HFFc6 (cell line): ENCODE measurements at regions not wholly inside any gene's neighbourhood (a gene's known extent, or its start where the extent isn't known, plus 50 kb on each side); places are given as distances from the start of the nearest gene placed in this dataset.

Source experiments
- DNase-seq: peaks from one replicate; pipeline ENCODE4 v3.0.0-alpha.2; 2018
- H3K27ac Mint-ChIP-seq: 2 replicates; pipeline ENCODE4 v1.8.0; 2020; ENCODE audit warnings: mild to moderate bottlenecking, mixed read lengths
- H3K27me3 Mint-ChIP-seq: 2 replicates; pipeline ENCODE4 v1.8.0; 2021; ENCODE audit warnings: mild to moderate bottlenecking, moderate library complexity, mixed read lengths; ENCODE audit not compliant: insufficient read depth
- H3K36me3 Mint-ChIP-seq: 2 replicates; pipeline ENCODE4 v1.8.0; 2021; ENCODE audit warnings: low read depth, mixed read lengths
- H3K4me1 Mint-ChIP-seq: 2 replicates; pipeline ENCODE4 v1.8.0; 2020; ENCODE audit warnings: low read depth, mixed read lengths
- H3K4me3 Mint-ChIP-seq: 2 replicates; pipeline ENCODE4 v1.8.0; 2020; ENCODE audit warnings: mild to moderate bottlenecking, moderate library complexity, mixed read lengths
- H3K9me3 Mint-ChIP-seq: 2 replicates; pipeline ENCODE4 v1.8.0; 2020; ENCODE audit warnings: mild to moderate bottlenecking, mixed read lengths
- CTCF ChIP-seq: fragments of 200-600 bp; sonication (generic); IDR thresholded peaks from 2 replicates; pipeline ENCODE4 v1.5.0; 2021; ENCODE audit warnings: antibody characterized with exemption, mild to moderate bottlenecking

DNA sequence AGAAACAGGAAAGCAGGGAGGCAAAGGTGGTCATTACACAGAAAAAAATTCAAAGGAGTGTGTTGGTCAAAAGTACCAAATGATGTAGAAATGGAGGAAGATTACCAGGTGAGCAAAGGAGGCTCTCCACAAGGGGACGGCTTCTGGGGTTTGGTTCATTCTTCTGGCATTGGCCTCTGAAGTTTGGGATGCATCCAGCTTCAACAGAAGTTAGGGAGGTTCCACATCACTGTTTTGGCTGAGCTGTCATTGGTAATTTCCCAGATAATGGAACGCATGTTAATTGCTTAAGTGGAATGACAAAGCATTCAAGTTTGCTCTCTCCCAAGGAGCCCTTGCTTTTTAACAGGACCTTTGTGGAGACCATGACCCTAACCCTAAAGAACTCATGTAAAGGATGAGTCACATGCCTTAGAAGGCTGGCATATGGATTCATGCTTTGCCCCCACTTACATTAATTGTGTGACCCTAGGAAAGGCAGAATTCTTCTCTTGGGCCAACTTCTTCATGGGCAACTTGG, 398.6 kb downstream of the GPAM start:
- no peak for DNase-seq
- Mint-ChIP-seq H3K9me3 (peaks cover 60% of the 10 kb centered on the region), H3K27ac (no peak overlapping the region), H3K4me3 (no peak overlapping the region), H3K27me3 (no peaks in the 10 kb centered on the region), H3K4me1 (no peaks in the 10 kb centered on the region), H3K36me3 (no peaks in the 10 kb centered on the region)
- no peak for TF ChIP-seq CTCF

GRCh38 chr10:111785921-111786320, 397.6 kb downstream of the GPAM start:
- H3K9me3 Mint-ChIP-seq = peaks cover 53% of the 10 kb centered on the region
- H3K27me3 Mint-ChIP-seq = no peaks in the 10 kb centered on the region
- DNase-seq = no peak
- no peaks in the 10 kb centered on the region for H3K36me3 Mint-ChIP-seq
- no peak overlapping the region for H3K4me3 Mint-ChIP-seq
- no peak for TF ChIP-seq CTCF
- H3K27ac Mint-ChIP-seq = no peak overlapping the region
- H3K4me1 Mint-ChIP-seq = no peaks in the 10 kb centered on the region

- Mint-ChIP-seq H3K27ac (no peak overlapping the region), H3K9me3 (peaks cover 36% of the 10 kb centered on the region), H3K4me1 (no peaks in the 10 kb centered on the region), H3K36me3 (no peaks in the 10 kb centered on the region), H3K27me3 (no peaks in the 10 kb centered on the region; the same call in 1 of the 2 replicates), H3K4me3 (no peak overlapping the region)
- no peak for DNase-seq
- TF ChIP-seq CTCF = no peak
These were observed 393.7 kb downstream of the GPAM start for GRCh38 chr10:111789821-111790220.

DNA sequence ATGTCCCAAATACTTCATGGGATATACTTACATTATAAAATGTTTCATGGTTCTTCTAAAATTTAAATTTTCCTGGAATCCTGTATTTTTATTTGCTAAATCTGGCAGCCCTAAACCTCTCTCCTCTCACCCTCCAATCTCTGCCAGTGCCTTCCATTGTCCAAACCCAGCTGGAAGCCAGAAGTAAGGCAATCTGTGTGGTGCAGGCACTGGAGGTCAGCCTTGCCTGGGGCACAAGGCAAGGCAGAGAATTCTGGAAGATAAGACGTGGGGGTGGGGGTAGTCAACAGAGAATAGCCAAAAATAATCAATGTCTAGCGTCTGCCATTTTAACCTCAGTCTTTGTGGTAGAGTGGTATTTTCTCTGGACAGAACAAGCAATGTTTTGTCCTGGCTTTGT, 381.7 kb downstream of the GPAM start:
- no peak for DNase-seq
- TF ChIP-seq CTCF = no peak
- Mint-ChIP-seq H3K27me3 (no peaks in the 10 kb centered on the region), H3K27ac (no peak overlapping the region), H3K9me3 (peaks cover 27% of the 10 kb centered on the region), H3K4me3 (no peak overlapping the region), H3K36me3 (no peaks in the 10 kb centered on the region), H3K4me1 (no peaks in the 10 kb centered on the region)

DNA sequence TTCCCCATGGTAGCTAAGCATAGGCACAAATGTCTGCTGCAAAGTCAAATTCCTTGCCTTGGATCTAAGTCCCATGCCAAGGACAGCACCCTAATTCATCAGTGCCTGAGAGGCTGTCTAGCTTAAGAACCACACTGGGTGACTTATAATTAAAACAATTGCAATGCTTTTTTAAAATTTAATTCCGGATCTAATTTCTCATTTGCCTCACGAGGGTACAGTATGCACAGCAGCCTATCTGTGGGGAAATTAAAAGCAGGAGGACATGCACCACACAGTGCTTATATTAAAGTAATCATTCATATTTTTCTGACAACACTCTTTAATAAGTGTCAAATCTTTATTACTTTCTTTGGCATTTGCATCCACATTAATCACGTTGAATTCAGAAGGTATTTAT, 378.8 kb downstream of the GPAM start:
- Mint-ChIP-seq H3K27ac (no peak overlapping the region), H3K4me1 (no peaks in the 10 kb centered on the region), H3K36me3 (no peaks in the 10 kb centered on the region), H3K9me3 (peaks cover 45% of the 10 kb centered on the region), H3K4me3 (no peak overlapping the region), H3K27me3 (no peaks in the 10 kb centered on the region)
- no peak for DNase-seq
- TF ChIP-seq CTCF = no peak

DNA sequence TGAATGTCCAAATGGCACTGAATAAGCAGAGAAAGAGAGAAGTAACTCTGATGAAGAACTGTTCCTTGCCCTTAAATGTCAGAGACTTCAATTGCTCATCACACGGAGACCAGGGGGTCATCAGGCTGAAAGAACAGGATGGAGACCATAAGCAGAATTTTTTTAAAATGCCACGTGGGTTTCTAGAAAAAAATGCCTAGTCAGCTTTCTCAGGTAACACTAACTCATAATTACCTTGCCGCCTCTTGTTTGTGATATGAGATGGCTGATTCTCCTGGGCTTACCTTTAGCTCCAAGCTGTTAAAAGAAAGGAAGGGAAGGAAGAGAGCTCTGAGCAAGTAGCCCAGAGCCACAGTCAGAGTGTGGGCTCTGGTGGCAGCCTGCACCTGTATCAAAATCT, 372.0 kb downstream of the GPAM start:
- Mint-ChIP-seq H3K27ac (no peak overlapping the region), H3K4me1 (no peaks in the 10 kb centered on the region), H3K9me3 (peaks cover 52% of the 10 kb centered on the region), H3K27me3 (no peaks in the 10 kb centered on the region), H3K36me3 (peaks cover 6% of the 10 kb centered on the region; the same call in 1 of the 2 replicates), H3K4me3 (no peak overlapping the region)
- DNase-seq = no peak
- TF ChIP-seq CTCF = no peak
